ENCODE measurements at regions not wholly inside any gene's neighbourhood (a gene's known extent, or its start where the extent isn't known, plus 50 kb on each side); places are given as distances from the start of the nearest gene placed in this dataset.
"Not testable (repeated sequence)": the region's sequence is repeated elsewhere in the genome, so short reads cannot be mapped to it uniquely, and the experiment has no call there.

DNA sequence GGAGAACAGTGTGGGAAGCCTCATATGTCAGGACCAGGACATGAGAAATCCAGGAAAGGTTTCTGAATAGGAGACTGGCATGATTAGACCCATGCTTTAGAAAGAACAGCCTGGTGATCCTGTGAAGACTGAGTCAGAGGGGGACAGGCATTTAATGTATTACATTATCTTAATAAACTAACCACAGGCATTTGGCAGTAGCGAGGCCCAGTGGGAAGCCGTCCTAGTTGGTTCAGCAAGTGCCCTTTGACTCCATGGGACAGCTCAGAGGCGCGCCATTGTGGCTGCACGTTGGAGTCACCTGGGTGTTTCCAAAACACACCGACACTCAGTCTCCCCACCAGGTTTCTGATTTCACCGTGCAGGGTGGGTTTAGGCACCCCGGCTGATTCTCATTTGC lies 90.5 kb upstream of the DGKG start:
- H4K20me1 ChIP-seq (ENCODE audit: insufficient read depth, low read length), result no peaks in the 10 kb centered on the region
- no peak overlapping the region for H2AFZ ChIP-seq (ENCODE audit: low read depth, low read length)
- H3K9ac ChIP-seq (ENCODE audit: low read depth, low read length), result no peak overlapping the region
- no peaks in the 10 kb centered on the region for H3K79me2 ChIP-seq (ENCODE audit: insufficient read depth, low read length)
- no peak overlapping the region for H3K27ac ChIP-seq (ENCODE audit: low read length)
- no peaks in the 10 kb centered on the region for H3K9me3 ChIP-seq (ENCODE audit: insufficient read depth, low read length, severe bottlenecking)
- H3K4me2 ChIP-seq (ENCODE audit: insufficient read depth, low read length), result no peak overlapping the region
- H3K4me3 ChIP-seq (ENCODE audit: low read depth in 1 of 2, low read length in 2 of 2), result no peak overlapping the region
- H3K36me3 ChIP-seq (ENCODE audit: insufficient read depth, low read length), result no peaks in the 10 kb centered on the region
- ATAC-seq (ENCODE audit: insufficient read depth, low read depth), result no peak
- no peaks in the 10 kb centered on the region for H3K4me1 ChIP-seq (ENCODE audit: insufficient read depth, low read length)
- DNase-seq, result no peak
- peaks cover 3% of the 10 kb centered on the region for H3K27me3 ChIP-seq (ENCODE audit: insufficient read depth, low read length, poor library complexity)
- TF ChIP-seq, protein P1, sequence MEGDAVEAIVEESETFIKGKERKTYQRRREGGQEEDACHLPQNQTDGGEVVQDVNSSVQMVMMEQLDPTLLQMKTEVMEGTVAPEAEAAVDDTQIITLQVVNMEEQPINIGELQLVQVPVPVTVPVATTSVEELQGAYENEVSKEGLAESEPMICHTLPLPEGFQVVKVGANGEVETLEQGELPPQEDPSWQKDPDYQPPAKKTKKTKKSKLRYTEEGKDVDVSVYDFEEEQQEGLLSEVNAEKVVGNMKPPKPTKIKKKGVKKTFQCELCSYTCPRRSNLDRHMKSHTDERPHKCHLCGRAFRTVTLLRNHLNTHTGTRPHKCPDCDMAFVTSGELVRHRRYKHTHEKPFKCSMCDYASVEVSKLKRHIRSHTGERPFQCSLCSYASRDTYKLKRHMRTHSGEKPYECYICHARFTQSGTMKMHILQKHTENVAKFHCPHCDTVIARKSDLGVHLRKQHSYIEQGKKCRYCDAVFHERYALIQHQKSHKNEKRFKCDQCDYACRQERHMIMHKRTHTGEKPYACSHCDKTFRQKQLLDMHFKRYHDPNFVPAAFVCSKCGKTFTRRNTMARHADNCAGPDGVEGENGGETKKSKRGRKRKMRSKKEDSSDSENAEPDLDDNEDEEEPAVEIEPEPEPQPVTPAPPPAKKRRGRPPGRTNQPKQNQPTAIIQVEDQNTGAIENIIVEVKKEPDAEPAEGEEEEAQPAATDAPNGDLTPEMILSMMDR (IDR thresholded peaks at IDR 0.05; ENCODE audit: borderline replicate concordance, extremely low read depth, low read length, poor library complexity, severe bottlenecking), result no peak
- TF ChIP-seq EZH2 (IDR thresholded peaks at IDR 0.05; ENCODE audit: borderline replicate concordance, low read depth, low read length, severe bottlenecking), result no peak

DNA sequence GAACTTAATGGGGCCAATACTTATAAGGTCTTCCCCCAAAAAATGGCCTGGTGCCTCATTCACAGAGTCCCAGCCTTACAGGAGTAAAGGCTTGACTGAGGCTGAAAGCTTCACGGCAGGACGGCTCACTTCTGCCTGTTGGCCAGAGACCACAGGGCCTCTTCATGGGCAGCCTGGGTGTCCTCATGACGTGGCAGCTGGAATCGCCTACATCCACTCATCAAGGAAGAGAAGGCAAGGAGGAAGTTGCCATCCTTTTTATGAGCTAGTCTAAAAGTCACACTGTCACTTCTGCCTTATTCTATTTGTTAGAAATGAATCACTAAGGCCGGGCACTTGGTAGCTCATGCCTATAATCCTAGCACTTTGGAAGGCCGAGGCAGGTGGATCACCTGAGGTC lies 89.3 kb upstream of the DGKG start:
- TF ChIP-seq EZH2 (IDR thresholded peaks at IDR 0.05; ENCODE audit: borderline replicate concordance, low read depth, low read length, severe bottlenecking), result no peak
- TF ChIP-seq, protein P1 (IDR thresholded peaks at IDR 0.05; ENCODE audit: borderline replicate concordance, extremely low read depth, low read length, poor library complexity, severe bottlenecking), result no peak
- no peaks in the 10 kb centered on the region for H3K9me3 ChIP-seq (ENCODE audit: insufficient read depth, low read length, severe bottlenecking)
- no peaks in the 10 kb centered on the region for H4K20me1 ChIP-seq (ENCODE audit: insufficient read depth, low read length)
- no peaks in the 10 kb centered on the region for H3K27me3 ChIP-seq (ENCODE audit: insufficient read depth, low read length, poor library complexity)
- ATAC-seq (ENCODE audit: insufficient read depth, low read depth), result no peak
- H3K4me2 ChIP-seq (ENCODE audit: insufficient read depth, low read length), result no peak overlapping the region
- no peak overlapping the region for H3K4me3 ChIP-seq (ENCODE audit: low read depth in 1 of 2, low read length in 2 of 2)
- H3K4me1 ChIP-seq (ENCODE audit: insufficient read depth, low read length), result no peaks in the 10 kb centered on the region
- H3K79me2 ChIP-seq (ENCODE audit: insufficient read depth, low read length), result no peaks in the 10 kb centered on the region
- no peak overlapping the region for H3K9ac ChIP-seq (ENCODE audit: low read depth, low read length)
- no peaks in the 10 kb centered on the region for H3K36me3 ChIP-seq (ENCODE audit: insufficient read depth, low read length)
- H3K27ac ChIP-seq (ENCODE audit: low read length), result no peak overlapping the region
- no peak for DNase-seq
- no peak overlapping the region for H2AFZ ChIP-seq (ENCODE audit: low read depth, low read length)

DNA sequence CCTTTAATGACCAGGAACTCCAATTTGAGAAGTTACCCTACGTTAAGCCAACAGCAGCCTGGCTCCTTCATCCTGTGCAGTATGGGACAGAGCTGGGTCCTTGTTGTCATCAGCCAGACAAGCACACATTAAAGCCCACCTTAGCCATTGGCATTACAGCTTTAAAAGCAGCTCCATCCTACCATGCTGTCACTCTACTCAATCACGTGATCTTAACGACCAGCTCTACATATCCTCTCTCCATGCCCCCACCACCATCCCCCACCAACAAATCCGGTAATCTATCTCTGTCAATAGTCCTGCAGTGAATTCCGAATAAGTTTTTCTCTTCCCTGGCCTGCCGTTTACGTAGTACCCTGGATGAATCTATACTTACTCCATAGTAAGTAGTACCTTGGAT lies 82.9 kb upstream of the DGKG start:
- no peak overlapping the region for H3K27ac ChIP-seq (ENCODE audit: low read length)
- H3K79me2 ChIP-seq (ENCODE audit: insufficient read depth, low read length), result no peaks in the 10 kb centered on the region
- H3K27me3 ChIP-seq (ENCODE audit: insufficient read depth, low read length, poor library complexity), result peaks cover 8% of the 10 kb centered on the region
- no peak for TF ChIP-seq EZH2 (IDR thresholded peaks at IDR 0.05; ENCODE audit: borderline replicate concordance, low read depth, low read length, severe bottlenecking)
- TF ChIP-seq, protein P1 (IDR thresholded peaks at IDR 0.05; ENCODE audit: borderline replicate concordance, extremely low read depth, low read length, poor library complexity, severe bottlenecking), result no peak
- H3K9ac ChIP-seq (ENCODE audit: low read depth, low read length), result no peak overlapping the region
- no peak overlapping the region for H2AFZ ChIP-seq (ENCODE audit: low read depth, low read length)
- DNase-seq, result no peak
- H3K4me3 ChIP-seq (ENCODE audit: low read depth in 1 of 2, low read length in 2 of 2), result no peak overlapping the region
- no peaks in the 10 kb centered on the region for H3K36me3 ChIP-seq (ENCODE audit: insufficient read depth, low read length)
- ATAC-seq (ENCODE audit: insufficient read depth, low read depth), result no peak
- H3K4me2 ChIP-seq (ENCODE audit: insufficient read depth, low read length), result no peak overlapping the region
- H3K4me1 ChIP-seq (ENCODE audit: insufficient read depth, low read length), result no peaks in the 10 kb centered on the region
- H4K20me1 ChIP-seq (ENCODE audit: insufficient read depth, low read length), result no peaks in the 10 kb centered on the region
- no peaks in the 10 kb centered on the region for H3K9me3 ChIP-seq (ENCODE audit: insufficient read depth, low read length, severe bottlenecking)

DNA sequence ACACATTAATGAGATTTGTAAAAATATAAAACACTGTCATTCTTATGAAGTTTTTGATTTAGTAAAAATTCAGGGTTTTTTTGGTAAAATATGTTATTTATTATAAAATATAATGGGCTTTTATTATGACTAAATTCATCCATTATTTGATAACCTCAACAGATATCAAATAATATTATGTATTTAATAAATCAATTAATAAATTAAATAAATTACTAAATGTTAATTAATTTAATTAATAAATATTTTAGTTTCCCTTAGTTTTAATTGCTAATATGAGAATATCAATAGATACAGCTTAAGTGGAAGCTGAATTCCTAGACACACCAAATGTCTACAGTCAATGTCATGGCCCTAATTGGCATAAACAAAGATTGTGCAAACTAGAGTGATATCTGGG lies 82.3 kb upstream of the DGKG start:
- TF ChIP-seq, protein P1 (IDR thresholded peaks at IDR 0.05; ENCODE audit: borderline replicate concordance, extremely low read depth, low read length, poor library complexity, severe bottlenecking), result no peak
- TF ChIP-seq EZH2 (IDR thresholded peaks at IDR 0.05; ENCODE audit: borderline replicate concordance, low read depth, low read length, severe bottlenecking), result no peak
- Histone ChIP-seq H2AFZ (ENCODE audit: low read depth, low read length) (no peak overlapping the region), H3K27ac (ENCODE audit: low read length) (no peak overlapping the region), H4K20me1 (ENCODE audit: insufficient read depth, low read length) (no peaks in the 10 kb centered on the region), H3K36me3 (ENCODE audit: insufficient read depth, low read length) (no peaks in the 10 kb centered on the region), H3K79me2 (ENCODE audit: insufficient read depth, low read length) (no peaks in the 10 kb centered on the region), H3K4me3 (ENCODE audit: low read depth in 1 of 2, low read length in 2 of 2) (no peak overlapping the region), H3K27me3 (ENCODE audit: insufficient read depth, low read length, poor library complexity) (peaks cover 8% of the 10 kb centered on the region), H3K9ac (ENCODE audit: low read depth, low read length) (no peak overlapping the region), H3K4me1 (ENCODE audit: insufficient read depth, low read length) (no peaks in the 10 kb centered on the region), H3K9me3 (ENCODE audit: insufficient read depth, low read length, severe bottlenecking) (no peaks in the 10 kb centered on the region), H3K4me2 (ENCODE audit: insufficient read depth, low read length) (no peak overlapping the region)
- DNase-seq, result no peak
- no peak for ATAC-seq (ENCODE audit: insufficient read depth, low read depth)

DNA sequence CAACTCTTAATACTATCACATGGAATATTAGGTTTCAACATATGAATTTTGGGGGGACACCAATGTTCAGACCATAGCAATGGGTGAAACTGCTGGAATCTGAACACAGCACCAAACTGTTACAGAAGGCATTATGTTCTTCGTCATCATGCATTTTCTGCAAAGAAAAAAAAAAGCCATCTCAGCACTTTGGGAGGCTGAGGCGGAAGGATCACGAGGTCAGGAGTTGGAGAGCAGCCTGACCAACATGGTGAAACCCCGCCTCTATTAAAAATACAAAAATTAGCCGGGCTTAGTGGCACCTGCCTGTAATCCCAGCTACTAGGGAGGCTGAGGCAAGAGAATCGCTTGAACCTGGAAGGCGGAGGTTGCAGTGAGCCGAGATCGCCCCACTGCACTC lies 80.9 kb upstream of the DGKG start:
- H3K9me3 ChIP-seq (ENCODE audit: insufficient read depth, low read length, severe bottlenecking); H3K9ac ChIP-seq (ENCODE audit: low read depth, low read length); DNase-seq; H3K27ac ChIP-seq (ENCODE audit: low read length); H2AFZ ChIP-seq (ENCODE audit: low read depth, low read length); H4K20me1 ChIP-seq (ENCODE audit: insufficient read depth, low read length); H3K36me3 ChIP-seq (ENCODE audit: insufficient read depth, low read length); H3K4me1 ChIP-seq (ENCODE audit: insufficient read depth, low read length); ATAC-seq (ENCODE audit: insufficient read depth, low read depth); H3K4me3 ChIP-seq (ENCODE audit: low read depth in 1 of 2, low read length in 2 of 2); H3K4me2 ChIP-seq (ENCODE audit: insufficient read depth, low read length); H3K27me3 ChIP-seq (ENCODE audit: insufficient read depth, low read length, poor library complexity); H3K79me2 ChIP-seq (ENCODE audit: insufficient read depth, low read length): not testable (repeated sequence)
